Cerebellar cortex (tissue), 1 donor: ENCODE measurements at regions not wholly inside any gene's neighbourhood (a gene's known extent, or its start where the extent isn't known, plus 50 kb on each side); places are given as distances from the start of the nearest gene placed in this dataset.
"Not testable (repeated sequence)": the region's sequence is repeated elsewhere in the genome, so short reads cannot be mapped to it uniquely, and the experiment has no call there.

Experiments
- DNase-seq: peaks from one replicate; pipeline ENCODE4 v3.0.0-alpha.2; 2015; ENCODE audit warnings: low spot score

DNA sequence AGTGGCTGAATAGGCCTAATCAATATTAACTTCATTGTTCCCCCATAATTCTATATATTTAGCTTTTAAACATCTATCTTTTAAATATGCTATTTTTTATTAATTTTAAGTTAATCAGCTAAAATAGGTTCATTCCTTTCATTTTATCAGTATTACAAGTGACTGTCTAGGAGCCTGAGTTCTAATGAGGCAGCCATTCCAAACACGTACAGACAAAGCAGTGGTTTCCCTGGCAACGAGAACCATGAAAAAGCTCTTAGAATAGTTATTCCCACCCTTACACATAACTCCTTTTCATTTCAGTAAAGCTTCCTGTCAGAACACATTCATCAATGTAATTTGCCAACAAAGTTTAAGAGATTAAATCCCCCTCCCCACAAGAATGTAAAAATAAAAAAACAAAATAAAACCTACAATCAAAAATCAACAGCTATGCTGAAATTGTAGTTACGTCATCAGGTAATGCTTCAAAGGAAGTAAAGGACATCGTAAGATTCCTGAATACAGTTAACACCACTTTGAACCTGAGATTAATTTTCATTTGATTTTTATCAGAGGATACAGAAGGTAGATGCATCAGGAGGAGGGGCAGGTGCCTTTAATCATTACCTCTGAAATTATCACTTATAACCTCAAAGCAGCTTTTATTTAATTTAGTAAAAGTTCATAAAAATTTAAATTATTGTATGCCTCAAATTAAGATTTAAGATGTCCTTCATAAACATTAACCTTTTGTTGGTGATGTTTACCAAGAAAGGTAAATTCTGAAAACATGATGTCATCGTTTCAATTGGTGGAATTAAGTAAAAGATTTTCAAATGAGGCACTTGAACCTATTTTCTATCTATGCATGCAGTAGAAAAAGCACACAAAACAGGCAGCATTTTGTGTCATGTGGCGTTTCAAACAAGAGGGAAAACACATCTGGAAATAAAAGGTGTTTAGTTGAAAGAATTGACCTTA, 967.2 kb upstream of the FOXG1 start:
- not testable (repeated sequence) for DNase-seq

DNA sequence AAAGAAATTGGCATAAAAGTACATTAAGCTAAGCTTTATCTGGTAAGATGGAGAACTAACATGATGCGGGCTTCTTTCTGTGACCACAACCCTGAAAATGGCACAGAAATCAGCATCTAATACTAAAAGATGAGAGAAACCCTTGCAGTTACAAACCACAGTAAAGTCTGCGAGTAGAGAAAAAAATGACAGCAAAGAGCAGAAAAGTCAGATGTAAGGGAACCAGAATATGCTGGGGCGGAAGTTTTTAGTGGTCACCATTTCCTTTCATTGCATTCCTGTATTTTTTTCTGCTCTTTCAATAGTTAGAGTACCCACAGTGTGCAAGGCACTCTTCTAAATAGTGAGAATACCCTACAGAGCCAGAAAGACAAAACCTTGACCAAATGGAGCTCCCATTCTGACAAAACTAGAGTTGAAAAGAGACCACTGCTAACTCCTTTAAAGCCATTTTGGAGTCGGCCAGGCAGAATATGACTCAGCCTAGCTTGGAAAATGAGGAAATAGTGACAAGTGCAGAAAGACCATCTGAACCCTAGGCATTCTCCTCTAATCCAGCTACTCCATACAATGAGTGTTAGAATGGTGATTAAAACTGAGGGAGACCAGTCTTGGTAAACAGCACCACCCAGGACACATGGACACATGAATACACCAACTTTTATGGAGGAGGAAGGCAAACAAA, 948.7 kb upstream of the FOXG1 start:
- DNase-seq = not testable (repeated sequence)

- not testable (repeated sequence) for DNase-seq
Measured at GRCh38 chr14:27826149-27826548, 940.4 kb upstream of the FOXG1 start.

DNA sequence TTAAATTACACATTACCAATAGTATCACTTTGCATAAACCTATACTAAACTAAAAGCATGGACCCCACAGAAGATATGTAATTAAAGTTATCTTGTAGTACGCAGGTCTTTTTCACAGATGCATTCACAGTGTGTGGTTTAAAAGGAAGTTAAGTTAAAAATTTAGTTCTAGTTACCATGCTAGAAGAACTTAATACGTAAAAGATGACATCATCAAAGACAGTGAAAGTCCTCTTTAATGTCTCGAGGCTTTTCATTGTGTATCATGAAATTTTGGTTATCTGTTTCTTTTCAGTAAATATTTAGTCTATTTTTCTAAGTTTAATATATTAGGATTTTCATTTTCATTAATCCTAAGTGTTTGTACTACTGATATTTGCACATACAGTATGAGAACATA, 934.6 kb upstream of the FOXG1 start:
- not testable (repeated sequence) for DNase-seq

GRCh38 chr14:27833001-27833400, 933.6 kb upstream of the FOXG1 start:
- not testable (repeated sequence) for DNase-seq

- DNase-seq = no peak
Measured at GRCh38 chr14:27836386-27836785, 930.2 kb upstream of the FOXG1 start.

DNA sequence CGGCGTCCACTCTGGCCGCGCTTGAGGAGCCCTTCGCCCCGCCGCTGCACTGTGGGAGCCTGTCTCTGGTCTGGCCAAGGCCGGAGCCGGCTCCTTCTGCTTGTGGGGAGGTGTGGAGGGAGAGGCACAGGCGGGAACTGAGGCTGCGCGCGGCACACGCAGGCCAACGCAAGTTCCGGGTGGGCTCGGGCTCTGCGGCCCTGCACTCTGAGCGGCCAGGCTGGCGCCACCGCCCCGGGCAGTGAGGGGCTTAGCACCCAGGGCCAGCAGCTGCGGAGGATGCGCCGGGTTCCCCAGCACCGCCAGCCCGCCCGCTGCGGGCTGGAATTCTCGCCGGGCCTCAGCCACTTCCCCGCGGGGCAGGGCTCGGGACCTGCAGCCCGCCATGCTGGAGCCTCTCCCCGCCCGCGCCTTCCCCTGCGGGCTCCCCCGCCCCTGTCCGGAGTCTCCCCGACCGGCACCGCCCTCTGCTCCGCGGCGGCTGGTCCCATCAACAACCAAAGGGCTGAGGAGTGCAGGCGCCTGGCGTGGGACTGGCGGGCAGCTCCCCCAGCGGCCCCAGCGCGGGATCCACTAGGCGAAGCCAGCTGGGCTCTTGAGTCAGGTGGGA, 921.2 kb upstream of the FOXG1 start:
- no peak for DNase-seq

DNA sequence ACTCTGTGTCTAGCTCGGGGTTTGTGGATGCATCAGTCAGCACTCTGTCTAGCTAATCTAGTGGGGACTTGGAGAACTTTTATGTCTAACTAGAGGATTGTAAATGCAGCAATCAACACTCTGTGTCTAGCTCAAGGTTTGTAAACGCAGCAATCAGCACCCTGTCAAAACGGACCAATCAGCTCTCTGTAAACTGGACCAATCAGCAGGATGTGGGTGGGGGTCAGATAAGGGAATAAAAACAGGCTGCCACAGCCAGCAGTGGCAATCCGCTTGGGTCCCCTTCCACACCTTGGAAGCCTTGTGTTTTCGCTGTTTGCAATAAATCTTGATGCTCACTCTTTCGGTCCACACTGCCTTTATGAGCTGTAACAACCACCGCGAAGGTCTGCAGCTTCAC, 920.7 kb upstream of the FOXG1 start:
- no peak for DNase-seq

DNA sequence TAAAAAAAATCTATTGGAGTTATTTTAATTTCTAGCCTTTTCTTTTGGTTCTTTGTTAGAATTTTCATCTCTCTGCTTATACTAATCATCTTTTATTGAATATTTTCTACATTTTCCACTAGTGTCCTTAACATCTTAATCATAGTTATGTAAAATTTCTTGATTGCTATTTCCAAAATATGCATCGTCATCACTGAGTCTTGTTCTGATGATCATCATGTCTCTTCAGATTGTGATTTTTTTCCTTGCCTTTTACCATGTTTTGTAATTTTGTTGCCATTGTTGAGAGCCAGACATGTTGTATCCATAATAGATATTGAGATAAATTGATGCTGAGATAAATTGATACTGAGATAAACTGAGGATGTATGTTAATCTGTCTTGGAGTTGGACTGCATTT, 919.1 kb upstream of the FOXG1 start:
- not testable (repeated sequence) for DNase-seq

DNA sequence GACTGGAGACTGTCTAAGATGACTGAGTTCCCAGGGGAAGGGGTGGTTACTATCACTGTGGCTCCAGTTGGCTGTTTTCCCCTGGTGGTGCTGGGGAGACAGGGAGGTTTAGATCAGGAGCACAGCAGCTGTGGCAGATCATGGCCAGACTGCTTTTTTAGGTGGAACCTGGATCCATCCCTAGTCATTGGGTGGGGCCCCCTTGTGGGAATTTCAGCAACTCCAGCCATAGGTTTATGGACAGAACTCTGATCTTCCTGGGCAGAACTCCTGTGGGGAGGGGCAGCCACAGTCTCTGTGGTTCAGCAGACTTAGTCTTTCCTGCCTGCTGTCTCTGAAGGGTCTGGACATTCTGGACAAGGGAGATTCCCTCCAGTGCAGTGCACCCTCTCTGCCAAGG, 917.4 kb upstream of the FOXG1 start:
- not testable (repeated sequence) for DNase-seq

DNA sequence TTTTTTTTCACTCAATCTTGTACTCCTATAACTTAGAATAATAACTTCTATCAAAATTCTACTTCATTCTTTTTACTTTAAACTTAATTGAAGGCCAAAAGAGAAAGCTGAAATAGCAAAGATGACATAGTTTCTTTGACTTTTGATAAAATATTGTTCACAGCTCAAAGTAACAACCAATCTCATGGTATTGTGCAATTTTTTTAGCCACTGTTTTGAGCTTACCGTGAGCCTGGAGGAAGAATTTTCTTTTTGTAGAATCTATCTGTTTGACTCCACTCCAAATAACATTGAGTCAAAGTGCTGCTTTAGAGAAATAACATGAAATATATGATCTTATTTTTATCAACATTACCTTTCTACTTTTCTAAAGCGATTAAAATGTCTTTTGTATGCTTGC, 903.9 kb upstream of the FOXG1 start:
- no peak for DNase-seq

DNA sequence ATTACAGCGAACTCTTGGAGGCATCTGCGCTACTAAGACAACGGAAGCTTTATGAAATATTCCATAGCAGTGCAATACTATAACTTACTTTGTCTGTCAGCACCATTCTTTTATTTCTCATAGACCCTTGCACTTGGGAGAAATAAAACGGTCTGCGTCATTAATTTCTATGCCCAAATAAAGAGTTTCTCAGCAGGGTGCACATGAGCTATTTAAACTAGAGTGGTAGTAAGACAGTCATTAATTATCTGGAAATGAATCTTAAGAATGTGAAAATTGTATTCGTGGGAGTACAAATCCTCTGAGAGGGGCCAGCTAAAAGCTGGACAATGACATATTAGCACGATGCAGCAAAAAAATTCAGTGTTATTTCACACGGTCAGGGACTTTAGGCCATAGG, 903.4 kb upstream of the FOXG1 start:
- no peak for DNase-seq

DNA sequence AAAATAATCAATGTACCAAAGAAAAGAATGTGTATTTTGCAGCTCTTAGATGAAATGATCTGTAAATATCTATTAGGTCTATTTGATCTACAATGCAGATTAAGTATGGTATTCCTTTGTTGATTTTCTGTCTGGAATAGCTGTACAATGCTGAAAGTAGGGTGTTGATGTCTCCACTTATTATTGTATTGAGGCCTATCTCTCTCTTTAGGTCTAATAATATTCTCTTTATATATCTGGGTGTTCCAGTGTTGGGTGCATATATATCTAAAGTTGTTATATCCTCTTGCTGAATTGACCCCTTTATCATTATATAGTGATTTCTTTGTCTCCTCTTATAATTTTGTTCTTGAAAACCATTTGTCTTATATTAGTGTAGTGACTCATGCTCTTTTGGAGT, 885.5 kb upstream of the FOXG1 start:
- DNase-seq = no peak

DNA sequence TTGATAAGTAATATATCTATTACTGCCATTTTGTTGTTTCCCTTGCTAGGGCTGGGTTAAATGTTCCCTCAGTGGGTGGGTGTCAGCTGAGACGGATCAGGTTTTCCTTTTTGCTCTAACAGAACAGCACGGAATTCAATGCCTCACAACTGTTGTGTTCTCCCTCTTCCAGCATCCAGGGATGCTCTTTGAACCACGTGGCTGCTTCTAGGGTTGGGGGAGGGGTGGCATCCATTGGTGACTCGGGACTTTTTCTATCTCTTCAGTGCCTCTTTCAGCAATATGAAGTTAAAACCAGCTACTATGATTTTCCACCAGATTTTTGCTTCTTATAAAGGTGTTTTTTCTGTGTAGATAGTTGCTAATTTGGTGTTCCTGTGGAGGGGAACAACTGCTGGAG, 884.9 kb upstream of the FOXG1 start:
- no peak for DNase-seq

DNA sequence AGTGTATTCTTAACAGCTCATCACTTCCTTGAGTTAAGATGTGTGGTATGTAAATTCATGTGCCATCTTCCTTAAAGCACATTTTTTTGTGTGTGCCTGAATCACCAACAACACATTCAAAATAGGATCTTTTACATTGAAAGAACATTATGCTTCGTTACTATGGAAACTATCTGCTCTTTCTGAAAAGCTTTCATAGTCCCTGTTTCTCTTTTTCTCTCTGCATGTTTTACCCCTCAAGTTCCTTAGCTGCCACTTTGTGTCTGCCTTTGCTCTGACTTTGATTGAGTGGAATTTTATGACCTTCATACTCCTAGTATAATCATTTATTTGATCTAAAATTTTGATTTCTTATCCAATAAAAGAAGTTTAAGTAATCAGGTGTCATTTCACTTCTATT, 880.3 kb upstream of the FOXG1 start:
- no peak for DNase-seq

DNA sequence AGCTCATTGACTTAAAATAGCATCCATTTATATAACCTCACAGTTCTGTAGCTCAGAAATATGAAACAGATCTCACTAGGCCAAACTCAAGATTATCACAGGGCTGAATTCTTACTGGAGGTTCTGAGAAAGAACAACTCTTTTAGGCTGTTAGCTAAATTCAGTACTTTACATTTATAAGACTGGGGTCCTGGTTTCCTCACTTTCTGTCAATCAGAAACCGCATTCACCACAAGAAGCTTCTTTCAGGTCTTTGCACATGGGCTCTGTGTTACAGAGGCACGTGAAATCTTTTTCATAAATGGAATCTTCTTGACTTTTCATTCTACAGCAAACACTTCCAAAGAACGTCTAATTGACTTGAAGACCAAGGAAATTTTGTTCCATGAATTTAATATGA, 876.3 kb upstream of the FOXG1 start:
- no peak for DNase-seq

DNA sequence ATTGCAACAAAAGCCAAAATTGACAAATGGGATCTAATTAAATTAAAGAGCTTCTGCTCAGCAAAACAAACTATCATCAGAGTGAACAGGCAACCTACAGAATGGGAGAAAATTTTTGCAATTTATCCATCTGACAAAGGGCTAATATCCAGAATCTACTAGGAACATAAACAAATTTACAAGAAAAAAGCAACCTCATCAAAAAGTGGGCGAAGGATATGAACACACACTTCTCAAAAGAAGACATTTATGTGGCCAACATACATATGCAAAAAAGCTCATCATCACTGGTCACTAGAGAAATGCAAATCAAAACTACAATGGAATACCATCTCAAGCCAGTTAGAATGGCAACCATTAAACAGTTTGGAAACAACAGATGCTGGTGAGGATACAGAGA, 858.1 kb upstream of the FOXG1 start:
- not testable (repeated sequence) for DNase-seq

DNA sequence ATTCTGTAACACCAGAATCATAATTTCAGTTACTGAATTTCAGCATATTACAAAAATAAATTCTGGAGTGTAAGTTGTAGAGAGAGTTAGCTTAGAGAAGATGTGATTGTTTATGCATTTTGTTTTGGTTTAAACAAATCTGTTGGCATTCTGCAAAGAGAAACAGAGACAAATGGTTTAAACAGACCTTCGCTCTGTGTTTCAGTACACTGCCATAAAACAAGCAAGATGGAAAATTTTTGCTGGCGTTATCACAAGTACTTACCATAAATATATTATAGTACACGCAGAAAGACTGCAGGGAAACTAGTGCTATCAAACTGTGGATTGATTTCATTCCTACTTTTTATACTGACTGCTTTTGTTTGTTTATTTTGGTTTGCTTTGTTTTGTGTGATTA, 850.3 kb upstream of the FOXG1 start:
- no peak for DNase-seq

DNA sequence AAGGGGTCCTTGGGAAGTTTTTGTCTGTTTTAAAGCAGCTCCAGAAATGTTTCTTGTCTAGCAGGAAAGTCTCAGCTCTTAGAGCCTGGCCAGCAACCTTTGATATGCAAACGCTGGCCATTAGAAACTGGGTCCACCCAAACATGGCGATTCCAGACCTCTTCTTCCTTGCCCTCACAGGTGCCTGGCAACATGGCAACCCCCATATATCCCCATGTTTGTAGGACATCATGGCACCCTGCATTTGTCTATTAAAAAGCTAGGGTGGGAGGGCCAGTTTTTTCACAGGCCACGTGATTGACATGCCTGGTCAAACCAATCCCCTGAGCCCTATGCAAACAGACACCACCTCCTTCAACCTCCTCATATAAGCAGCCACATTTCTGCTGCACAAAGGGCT, 848.7 kb upstream of the FOXG1 start:
- no peak for DNase-seq

DNA sequence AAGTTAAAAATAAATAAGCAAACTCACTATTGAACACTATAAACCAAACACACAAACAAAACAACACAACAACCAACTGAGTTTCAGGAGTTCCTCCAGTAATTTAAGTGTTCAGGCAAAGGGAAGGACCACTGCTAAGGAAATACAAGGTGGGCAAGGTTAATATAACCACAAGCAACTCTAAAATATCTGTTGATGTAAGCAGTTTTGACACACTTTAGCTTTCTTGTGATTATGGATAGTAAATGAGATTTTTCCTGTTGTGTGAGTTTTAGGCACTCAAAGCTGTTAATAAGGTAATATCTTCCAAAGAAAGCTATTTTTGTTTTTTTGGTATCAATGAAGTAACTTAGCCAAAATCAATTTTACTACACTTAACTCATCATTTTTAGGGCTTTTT, 839.1 kb upstream of the FOXG1 start:
- DNase-seq = no peak

GRCh38 chr14:27929797-27930347, 836.7 kb upstream of the FOXG1 start:
- DNase-seq = no peak

DNA sequence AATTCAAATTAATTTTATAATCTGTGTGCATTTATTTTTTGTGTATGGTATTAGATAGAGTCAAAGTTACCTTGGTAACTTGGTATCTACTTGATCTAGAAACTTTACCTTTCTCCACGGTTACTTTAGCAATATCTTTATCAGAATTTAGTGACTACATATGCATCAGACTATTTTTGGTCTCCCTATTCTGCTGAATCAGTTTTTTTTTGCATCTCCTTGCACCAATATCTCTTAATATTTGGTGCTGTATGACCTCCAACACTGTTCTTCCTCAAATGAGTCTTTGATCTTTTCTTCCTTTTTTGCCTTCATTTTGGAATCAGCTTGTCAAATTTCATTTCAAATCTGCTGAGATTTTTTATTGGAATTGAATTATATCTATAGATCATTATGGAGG, 828.2 kb upstream of the FOXG1 start:
- DNase-seq = no peak

DNA sequence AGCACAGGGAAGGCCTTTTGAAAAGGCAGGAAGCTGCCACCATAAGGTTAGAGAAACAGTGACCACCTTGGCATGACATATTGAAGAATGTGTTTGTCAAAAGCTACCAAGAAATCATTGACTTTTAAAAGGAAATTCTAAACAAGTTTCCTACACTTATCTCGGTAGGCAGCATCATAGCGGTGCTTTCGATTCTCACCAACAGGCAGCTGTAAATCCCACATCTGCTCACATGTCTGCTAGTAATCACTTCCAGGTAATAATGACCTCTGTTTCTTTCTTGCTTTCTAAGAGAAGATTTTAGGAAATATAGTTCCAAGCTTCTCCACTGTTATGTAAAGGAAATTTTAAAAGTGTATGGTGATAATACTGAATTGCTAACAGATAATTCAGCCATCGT, 821.1 kb upstream of the FOXG1 start:
- DNase-seq = no peak
